ENCODE measurements at regions not wholly inside any gene's neighbourhood (a gene's known extent, or its start where the extent isn't known, plus 50 kb on each side); places are given as distances from the start of the nearest gene placed in this dataset.

DNA sequence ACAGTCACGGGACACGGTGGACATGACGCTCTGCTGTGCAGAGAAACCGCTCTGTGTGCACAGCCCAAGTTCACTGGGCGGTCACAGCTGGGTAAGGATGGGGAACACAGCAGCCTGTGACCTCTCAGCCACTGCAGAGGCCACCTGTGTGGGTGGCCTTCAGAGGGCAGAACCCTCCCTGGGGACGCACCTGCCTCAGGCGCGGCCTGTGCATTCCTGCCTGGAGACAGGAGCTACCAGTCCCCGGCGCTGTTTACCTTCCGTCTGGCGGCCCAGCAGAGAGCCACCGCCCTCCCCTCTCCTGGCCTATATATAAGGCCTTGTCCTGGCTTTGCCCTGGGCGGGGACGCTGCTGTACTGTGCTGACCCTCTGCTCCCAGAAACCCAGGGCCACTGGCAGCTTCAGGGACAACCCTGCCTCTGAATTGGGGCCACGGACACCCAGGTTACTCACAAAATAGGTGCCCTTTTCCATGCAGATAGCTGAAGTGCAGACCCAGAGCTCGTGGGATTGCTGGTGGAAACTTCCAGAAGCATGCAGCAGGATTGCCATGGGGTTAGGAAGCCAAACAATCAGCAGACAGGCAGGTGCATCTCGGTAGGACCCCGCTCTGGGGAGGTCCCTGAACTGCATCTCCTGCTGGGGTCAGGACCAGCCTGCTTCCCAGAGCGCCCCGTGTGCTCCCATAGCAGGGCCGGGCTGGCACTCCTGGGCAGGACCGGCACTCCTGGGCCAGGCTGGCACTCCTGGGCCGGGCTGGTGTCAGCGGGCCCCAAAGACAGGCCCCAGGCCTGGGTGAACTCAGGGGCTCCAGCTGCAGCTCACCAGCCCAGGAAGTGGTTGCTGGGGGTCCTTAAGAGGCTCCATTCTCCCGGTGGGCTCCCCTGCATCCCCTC lies 83.6 kb downstream of the SIK1 start:
- Histone ChIP-seq H2AFZ (ENCODE audit: low read length) (no peak overlapping the region), H3K56ac (replicated peaks; ENCODE audit: insufficient read length, low read depth, low read length) (no peak overlapping the region), H2BK5ac (ENCODE audit: low read depth, low read length) (no peak overlapping the region), H3K27ac (ENCODE audit: low read depth, low read length) (no peak overlapping the region), H3K4ac (replicated peaks; ENCODE audit: insufficient read length, low read depth, low read length) (no peak overlapping the region), H3K9ac (replicated peaks in 1 of 4; ENCODE audit: extremely low read depth in 1 of 4, low read depth in 3 of 4, low read length in 3 of 4) (no peak overlapping the region), H3K4me3 (ENCODE audit: extremely low read depth in 1 of 4, insufficient read depth in 2 of 4, low read depth in 3 of 4, low read length in 4 of 4) (no peak overlapping the region), H3K18ac (ENCODE audit: extremely low read depth, low read length) (no peak overlapping the region), H3K14ac (ENCODE audit: insufficient read length) (no peak overlapping the region), H3K79me2 (ENCODE audit: control insufficient read depth in 1 of 2, insufficient read depth in 2 of 2, low read length in 2 of 2) (no peaks in the 10 kb centered on the region), H3K4me2 (ENCODE audit: insufficient read depth in 1 of 2, low read depth in 2 of 2, low read length in 2 of 2) (no peak overlapping the region), H2BK12ac (ENCODE audit: low read depth, low read length) (no peak overlapping the region), H4K5ac (ENCODE audit: insufficient read length, low read depth, low read length) (no peak overlapping the region), H2BK15ac (ENCODE audit: low read length) (no peak overlapping the region), H4K20me1 (replicated peaks in 1 of 2; ENCODE audit: control insufficient read depth in 1 of 2, insufficient read depth in 2 of 2, low read length in 2 of 2) (peaks cover 0 to 5% of the 10 kb centered on the region in 2 experiments), H4K8ac (ENCODE audit: extremely low read depth, insufficient read depth, low read length) (no peak overlapping the region), H4K91ac (replicated peaks; ENCODE audit: insufficient read length, low read length) (no peak overlapping the region), H3K9me3 (ENCODE audit: insufficient read depth in 2 of 2, low read depth in 1 of 2, low read length in 1 of 2) (no peaks in the 10 kb centered on the region), H3K27me3 (replicated peaks in 1 of 4; ENCODE audit: control insufficient read depth in 3 of 4, extremely low read depth in 1 of 4, insufficient read depth in 3 of 4, low read length in 3 of 4) (no peaks in the 10 kb centered on the region), H3K4me1 (replicated peaks in 1 of 4; ENCODE audit: control insufficient read depth in 3 of 4, insufficient read depth in 4 of 4, low read length in 3 of 4) (peaks cover 0 to 7% (median 0%) of the 10 kb centered on the region in 4 experiments; a peak in 2 of 7 replicates), H3K23ac (ENCODE audit: insufficient read length) (no peak overlapping the region), H3K36me3 (ENCODE audit: control insufficient read depth in 2 of 4, insufficient read depth in 4 of 4, low read length in 3 of 4) (no peaks in the 10 kb centered on the region), H2BK120ac (replicated peaks; ENCODE audit: low read depth, low read length) (no peak overlapping the region), H3K23me2 (ENCODE audit: low read depth, low read length) (peaks cover 1% of the 10 kb centered on the region; the same call in 1 of the 2 replicates), H2BK20ac (ENCODE audit: low read length) (no peak overlapping the region), H2AK5ac (ENCODE audit: low read depth, low read length) (no peak overlapping the region), H3K79me1 (ENCODE audit: low read depth, low read length) (no peaks in the 10 kb centered on the region)
- POLR2A ChIA-PET (ENCODE audit: partially characterized antibody), result interaction anchor here (1.3 kb wide), 1 partner anchor 10 kb away, joined by 3 read pairs; no protein-coding TSS in a partner anchor
- DNase-seq (ENCODE audit: low read depth in 1 of 2, low spot score in 2 of 2) (no peak), FAIRE-seq (no peak)
- WGBS, 2 experiments (ENCODE audit: extremely low coverage in 1 of 2, insufficient coverage in 1 of 2, insufficient read length in 1 of 2, insufficient replicate concordance in 2 of 2, low coverage in 1 of 2, low lambda C conversion rate in 2 of 2, missing lambda C conversion rate in 1 of 2), result 92% methylated on average over 22 of the region's 26 CpGs; no CpG with 5 or more reads in 1 of the 2 experiments
- CTCF ChIA-PET (ENCODE audit: partially characterized antibody), result interaction anchor here (0.5 to 1.1 kb wide), 5 partner anchors 10 to 418 kb away, joined by 3 to 5 read pairs (median 3); no protein-coding TSS in a partner anchor
- TF ChIP-seq EZH2 (IDR thresholded peaks at IDR 0.05; ENCODE audit: low read depth, low read length, severe bottlenecking) (no peak), POLR2A (IDR thresholded peaks at IDR 0.05; ENCODE audit: control extremely low read depth in 1 of 2, low read depth in 2 of 2, low read length in 2 of 2) (no peak), TAF7 (optimal IDR thresholded peaks at IDR 0.05; ENCODE audit: borderline replicate concordance, low read depth, low read length) (no peak), BRCA1 (IDR thresholded peaks at IDR 0.05; ENCODE audit: low read depth, low read length) (no peak), EP300 (IDR thresholded peaks at IDR 0.05; ENCODE audit: borderline replicate concordance in 1 of 2, low read depth in 2 of 2, low read length in 2 of 2) (no peak), GABPA (IDR thresholded peaks at IDR 0.05; ENCODE audit: borderline replicate concordance, insufficient read depth, low read length) (no peak), KDM5A (IDR thresholded peaks at IDR 0.05; ENCODE audit: low read length) (no peak), RFX5 (IDR thresholded peaks at IDR 0.05; ENCODE audit: borderline replicate concordance, low read depth, low read length) (no peak), GTF2F1 (IDR thresholded peaks at IDR 0.05; ENCODE audit: borderline replicate concordance, low read depth, low read length) (no peak), CREB1 (IDR thresholded peaks at IDR 0.05) (no peak), TEAD4 (IDR thresholded peaks at IDR 0.05; ENCODE audit: low read depth, low read length) (no peak), SRF (IDR thresholded peaks at IDR 0.05; ENCODE audit: low read depth, low read length) (no peak)
- TF ChIP-seq, protein P1, sequence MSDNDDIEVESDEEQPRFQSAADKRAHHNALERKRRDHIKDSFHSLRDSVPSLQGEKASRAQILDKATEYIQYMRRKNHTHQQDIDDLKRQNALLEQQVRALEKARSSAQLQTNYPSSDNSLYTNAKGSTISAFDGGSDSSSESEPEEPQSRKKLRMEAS (IDR thresholded peaks at IDR 0.05), result no peak

All from H1 (cell line).